GM18868 (cell line): ENCODE measurements at regions not wholly inside any gene's neighbourhood (a gene's known extent, or its start where the extent isn't known, plus 50 kb on each side); places are given as distances from the start of the nearest gene placed in this dataset.
"Not testable (repeated sequence)": the region's sequence is repeated elsewhere in the genome, so short reads cannot be mapped to it uniquely, and the experiment has no call there.

Experiments used
- ATAC-seq: cut with Tn5 transposase; IDR thresholded peaks from one replicate; pipeline ENCODE4 v1.9.1; 2021; ENCODE audit warnings: mild to moderate bottlenecking, moderate library complexity; ENCODE audit not compliant: unreplicated experiment

DNA sequence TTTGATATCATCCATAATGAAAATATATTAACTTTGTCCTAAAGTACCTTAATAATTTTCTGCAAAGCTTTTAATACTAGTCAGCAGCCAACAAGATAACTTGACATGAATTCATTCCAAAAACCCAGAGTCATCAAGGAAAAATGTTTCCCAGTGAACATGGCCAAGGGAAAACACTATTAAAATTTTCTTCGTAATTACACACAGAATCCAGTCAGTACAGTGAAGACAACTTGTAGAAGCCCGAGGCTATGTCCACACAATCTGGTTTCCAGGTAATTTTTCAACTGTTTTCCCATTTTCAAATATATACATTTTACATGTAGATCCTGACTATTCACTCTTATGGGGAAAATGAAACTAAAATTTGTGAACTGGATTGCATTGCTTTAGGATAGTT is 600.9 kb downstream of the CDH8 start:
- no peak for ATAC-seq

DNA sequence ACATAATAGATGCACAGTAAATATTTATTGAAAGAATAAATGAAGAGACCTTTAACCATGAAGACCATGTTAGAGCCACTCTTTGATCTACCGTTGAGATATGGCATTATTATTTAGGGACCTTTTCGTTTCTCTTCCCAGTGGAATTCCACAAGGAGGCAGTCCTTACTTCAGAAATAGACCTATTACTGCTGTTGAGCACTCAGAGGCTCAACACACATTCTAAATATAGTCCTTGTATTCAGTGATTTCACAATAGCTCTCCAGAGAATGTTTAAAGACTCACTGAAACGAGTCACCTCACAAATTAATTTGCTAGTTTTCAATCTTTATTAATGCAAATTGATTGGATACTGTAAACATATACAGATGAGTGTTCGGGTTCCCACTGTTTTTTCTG is 603.8 kb downstream of the CDH8 start:
- no peak for ATAC-seq

DNA sequence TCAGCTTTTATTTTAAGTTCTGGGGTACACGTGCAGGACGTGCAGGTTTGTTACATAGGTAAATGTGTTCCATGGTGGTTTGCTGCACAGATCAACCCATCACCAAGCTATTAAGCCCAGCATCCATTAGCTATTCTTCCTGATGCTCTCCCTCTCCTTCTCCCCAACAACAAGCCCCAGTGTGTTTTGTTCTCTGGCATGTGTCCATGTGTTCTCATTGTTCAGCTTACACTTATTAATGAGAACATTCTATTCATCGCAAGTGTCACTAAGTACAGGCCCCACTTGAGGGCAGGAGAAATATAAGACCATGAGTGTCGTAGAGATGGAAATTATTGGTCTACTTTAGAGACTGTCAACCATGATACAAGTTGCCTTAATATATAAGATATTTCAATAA is 615.1 kb downstream of the CDH8 start:
- ATAC-seq, result no peak

DNA sequence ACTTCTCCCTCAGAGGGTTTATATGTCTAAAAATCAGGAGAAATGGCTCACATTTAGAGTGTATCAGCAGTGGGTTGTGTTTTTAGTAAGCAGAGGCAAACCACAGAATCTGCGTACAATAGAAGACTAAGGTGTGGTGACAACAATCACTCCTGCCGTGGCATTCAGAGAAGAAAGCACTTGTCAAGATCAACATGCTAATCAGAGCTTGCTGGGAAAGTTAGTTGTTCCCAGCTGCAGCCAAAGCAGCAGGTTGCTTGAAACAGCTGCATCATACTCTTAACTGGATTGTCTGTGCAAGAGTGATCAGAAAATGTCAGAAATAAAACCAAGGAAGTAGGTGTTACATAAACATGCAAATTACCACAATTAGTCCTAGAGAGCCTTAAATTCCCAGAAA is 616.4 kb downstream of the CDH8 start:
- no peak for ATAC-seq

DNA sequence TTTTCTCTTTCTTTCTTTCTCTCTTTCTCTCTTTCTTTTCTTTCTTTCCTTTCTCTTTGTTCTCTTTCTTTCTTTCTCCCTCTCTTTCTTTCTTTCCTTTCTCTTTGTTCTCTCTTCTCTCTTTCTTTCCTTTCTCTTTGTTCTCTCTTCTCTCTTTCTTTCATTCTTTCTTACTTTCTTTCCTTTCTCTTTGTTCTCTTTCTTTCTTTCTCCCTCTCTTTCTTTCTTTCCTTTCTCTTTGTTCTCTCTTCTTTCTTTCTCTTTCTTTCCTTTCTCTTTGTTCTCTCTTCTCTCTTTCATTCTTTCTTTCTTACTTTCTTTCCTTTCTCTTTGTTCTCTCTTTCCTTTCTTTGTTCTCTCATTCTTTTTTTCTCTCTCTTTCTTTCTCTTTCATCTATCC is 617.4 kb downstream of the CDH8 start:
- ATAC-seq, result not testable (repeated sequence)

DNA sequence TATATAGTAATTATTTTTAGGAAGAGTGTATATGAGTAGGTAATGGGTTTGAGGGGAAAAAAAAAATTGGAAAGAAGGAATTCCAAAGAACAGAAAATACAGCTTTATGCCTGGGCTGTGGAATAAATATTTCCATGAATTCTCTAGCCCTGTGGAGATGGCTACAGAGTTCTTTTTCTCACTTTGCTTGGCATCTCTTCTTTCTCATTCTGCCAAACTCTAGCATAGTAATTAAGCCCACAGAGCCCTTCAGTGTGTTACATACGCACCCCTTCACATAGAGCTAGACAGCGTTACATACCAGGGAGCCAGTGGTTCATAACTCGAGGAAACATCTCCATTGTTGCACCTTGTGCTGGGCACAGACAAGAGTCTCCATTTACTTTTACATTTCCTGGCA is 621.1 kb downstream of the CDH8 start:
- no peak for ATAC-seq

DNA sequence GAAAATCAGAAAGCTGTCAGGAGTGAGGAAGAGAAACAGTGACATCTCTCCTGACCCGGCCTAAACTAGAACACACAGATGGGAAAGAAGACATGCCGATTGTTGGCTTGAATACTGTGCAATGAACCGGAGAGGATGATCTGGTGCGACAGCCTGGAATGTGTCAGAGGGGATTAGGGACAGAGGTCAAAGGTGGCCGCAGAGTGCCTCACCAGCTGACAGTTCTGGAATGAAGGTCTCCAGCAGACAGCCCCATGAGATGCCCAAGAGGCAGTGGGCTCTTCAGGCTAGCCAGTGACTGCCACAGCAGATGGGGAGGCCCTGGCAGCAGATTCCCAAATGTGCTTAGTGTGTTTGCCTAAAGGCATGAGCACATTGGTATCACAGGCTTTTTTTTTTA is 623.2 kb downstream of the CDH8 start:
- no peak for ATAC-seq

DNA sequence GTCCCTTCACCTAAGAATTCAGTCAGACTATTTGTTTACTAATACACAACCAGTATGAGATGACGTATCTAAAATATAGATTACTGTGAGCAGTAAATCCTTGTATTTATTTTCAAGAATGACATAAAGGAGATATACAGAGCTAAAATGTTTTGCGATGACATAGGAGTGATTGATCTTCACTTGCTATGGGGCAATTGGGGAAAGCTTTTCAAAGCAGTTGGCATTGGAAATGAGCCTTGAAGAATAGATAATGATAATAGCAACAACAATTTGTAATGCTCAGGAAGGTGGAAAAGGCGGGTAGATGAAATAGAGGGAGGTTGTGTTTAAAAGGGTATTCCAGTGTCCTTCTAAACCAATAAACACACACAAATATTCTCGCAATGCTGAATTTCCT is 623.7 kb downstream of the CDH8 start:
- no peak for ATAC-seq

DNA sequence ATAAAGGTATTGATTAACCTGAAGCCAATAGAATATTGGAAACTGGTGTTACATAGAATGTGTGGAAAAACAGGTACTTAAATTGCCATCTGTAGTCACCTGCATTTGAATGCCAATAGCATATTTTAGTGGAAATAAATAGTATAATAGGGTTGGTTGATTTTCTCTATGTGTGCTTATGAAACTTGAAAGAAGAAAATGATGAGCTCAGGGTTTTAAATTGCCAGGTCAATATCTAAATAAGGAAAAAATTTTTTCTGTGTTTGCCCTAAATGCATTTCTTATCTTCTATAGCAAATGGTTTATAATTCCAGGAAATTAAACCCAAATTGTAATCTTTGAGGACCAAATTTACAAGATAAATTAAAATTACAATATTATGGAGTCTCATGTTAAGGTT is 626.6 kb downstream of the CDH8 start:
- ATAC-seq, result no peak

DNA sequence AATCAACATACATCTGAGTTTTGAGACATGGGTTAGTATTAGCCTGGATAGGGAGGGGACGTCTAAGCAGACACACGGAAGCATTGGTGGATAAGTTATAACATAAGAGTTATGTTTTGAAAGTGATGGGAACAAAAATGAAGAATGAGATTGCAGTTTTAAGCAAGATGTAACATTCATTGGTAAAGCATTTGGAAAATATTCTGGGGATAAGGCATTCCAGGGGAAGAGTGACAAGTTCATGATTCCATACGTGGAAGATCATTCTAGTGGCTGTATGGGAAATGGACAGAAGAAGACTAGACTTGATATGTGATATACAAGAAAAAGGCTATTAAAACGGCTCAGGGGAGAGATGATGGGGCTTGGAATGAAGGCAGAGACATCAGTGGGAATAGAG is 632.9 kb downstream of the CDH8 start:
- no peak for ATAC-seq

DNA sequence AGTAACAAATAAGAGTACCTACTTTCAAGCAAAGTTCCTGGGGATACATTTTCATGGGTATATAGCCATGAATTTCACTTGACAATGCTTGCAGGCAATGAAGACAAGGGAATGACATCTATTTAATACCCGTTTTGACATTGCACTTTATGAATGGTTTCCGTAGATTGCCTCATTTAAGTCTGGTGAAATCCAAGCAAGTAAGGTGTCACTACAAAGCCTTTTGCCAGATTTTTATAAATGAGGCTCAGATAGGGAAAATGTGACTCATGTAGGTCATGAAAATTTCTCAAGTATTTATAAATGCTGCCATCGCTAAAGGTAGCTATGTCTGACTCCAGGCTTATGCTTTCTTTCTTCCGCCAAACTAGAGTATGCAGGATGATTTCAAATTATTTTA is 644.3 kb downstream of the CDH8 start:
- no peak for ATAC-seq

DNA sequence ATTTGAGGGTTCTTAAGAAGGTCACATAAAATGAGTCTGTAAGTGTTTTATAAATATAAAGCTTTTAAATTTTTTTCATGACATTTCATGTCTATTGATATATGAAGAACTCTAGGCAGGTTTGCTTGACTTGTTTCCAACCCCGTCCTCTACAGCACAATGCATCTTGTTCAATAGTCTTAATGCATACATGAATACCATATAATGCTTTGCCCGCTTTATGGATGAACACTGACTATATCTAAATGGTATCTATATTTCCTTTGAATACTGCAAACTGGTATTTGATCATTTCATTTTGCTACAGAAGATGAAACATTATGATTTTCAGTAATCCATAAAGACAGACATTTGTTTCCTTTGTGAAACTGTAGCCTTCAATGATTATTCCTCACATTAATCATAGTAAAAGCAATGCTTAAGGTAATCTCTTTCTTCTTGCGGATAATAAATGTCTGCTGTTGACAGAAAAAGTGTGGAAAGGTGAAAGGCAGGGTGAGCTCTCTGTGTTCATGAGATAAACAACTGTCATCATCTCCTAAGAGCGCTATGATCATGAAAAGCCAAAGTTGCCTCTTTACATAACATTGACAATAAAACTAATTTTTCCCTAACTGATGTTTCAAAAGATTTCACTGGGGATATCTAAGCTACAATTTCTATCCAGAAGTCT is 645.1 kb downstream of the CDH8 start:
- ATAC-seq, result no peak

DNA sequence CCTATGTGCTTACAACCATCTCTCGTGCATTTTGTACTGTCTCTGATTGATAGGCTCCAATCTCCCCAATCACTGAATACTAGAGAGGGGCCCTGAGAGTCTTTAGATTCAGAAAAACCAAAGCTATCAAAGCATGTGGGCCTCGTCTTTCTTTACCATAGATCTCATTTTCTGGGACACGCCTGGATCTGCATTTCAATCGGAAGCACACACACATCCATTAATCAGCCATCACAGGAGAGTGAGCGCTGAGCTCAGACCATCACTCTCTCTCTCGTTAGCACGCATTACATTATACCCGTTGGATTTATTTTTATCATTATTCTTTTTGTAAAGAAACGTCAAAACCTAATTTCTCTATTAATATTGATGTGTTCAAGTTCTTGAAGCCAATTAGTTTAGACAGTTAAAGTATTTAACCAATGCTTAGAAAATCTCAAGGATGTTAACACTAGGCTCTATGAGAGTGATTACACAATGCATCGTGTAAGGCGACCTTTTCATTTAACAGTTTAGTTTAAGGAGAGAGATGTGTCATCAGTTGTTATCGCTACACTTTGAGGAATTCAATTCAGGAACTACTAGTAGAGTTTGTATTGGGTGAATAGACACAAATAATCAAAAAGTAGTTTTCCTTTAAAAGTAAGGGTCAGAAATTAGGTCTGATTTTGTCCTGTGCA is 650.7 kb downstream of the CDH8 start:
- ATAC-seq, result no peak

DNA sequence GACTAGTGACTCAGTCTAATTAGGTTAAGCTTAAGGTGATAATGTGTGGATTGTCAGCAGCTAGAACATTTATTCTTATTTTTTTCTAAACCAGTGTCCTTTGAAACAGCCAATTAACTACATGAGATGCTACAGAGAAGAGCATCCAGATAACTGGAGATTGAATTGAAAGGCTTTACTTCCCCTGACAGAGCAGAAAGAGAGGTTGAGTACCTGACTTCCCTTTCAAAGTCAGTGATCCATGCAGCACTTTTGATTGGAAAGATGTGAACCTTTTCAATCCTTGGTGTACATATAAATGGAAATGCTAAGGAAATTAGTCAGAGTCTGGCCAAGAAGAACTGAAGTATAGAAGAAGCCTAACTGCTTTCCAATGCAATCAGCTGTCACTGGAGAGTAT is 653.8 kb downstream of the CDH8 start:
- ATAC-seq, result no peak

DNA sequence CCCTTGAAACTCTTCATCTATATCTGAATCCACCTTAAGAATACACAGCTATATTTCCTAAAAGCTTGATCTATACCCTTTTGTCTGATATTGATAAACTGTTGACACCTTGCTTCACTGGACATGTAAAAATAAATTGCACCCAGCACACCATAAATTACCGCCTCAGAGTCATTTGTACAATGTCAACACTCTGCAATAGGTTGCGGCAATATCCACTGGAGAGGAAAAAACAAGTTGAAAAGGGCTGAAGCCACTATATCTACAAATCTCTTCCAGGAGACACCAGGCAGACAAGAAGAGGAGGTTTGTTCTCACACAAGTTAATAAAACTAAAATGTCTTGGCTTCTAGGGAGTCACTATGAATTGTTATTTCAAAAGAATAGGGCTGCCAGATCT is 656.9 kb downstream of the CDH8 start:
- no peak for ATAC-seq

DNA sequence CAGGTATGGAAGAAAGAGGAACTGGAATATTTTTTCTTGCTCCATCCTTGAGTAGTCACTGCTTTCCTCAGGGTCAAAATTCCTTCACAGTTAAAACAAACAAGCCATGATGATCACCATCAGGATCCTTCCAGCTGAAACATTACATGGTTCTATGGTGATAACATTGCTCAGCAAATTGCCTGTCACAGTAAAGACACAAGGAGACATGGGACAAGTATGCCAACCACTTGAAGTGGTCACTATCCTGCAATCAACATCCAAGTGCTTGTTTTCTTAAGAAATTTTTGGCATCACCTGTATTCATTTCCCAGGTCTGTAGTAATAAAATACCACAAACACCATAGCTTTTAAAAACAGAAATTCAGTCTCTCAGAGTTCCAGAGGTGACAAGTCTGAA is 662.2 kb downstream of the CDH8 start:
- ATAC-seq, result no peak

DNA sequence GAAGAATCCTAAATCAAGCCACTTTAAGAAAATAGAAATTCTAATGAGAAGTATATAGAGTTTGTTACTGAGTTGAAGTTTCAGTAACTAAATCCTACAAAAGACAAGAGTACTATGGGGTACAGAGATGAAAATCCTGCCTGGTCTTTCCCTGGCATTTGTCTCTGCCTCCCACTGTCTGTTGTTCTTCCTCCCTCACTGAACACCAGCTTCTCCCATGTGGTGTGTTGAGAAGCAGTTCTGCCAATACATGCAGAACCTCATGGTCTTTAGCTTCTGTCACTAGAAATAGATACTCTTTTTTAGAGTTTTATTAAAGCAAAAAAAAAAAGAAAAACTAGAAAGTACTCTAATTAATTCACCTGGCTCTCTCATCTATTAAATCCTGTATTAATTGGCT is 664.4 kb downstream of the CDH8 start:
- ATAC-seq, result no peak

DNA sequence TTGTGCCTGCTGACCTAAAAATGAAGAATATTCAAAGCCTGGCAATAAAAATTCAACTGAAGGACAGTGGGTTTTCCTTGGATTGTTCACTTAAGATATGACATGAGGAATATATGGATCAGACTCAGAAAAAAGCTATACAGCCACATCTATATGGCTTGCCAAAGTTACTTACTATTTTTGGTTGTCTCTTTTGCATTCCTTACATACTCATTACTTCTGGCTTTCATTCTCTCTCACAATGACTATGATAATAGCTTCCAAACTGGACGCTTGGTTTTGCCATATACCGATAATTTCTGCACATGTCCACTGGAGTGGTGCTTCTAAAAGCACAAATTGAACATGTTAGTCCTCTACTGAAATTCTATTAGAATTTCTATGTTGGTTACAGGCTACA is 664.9 kb downstream of the CDH8 start:
- ATAC-seq, result no peak

DNA sequence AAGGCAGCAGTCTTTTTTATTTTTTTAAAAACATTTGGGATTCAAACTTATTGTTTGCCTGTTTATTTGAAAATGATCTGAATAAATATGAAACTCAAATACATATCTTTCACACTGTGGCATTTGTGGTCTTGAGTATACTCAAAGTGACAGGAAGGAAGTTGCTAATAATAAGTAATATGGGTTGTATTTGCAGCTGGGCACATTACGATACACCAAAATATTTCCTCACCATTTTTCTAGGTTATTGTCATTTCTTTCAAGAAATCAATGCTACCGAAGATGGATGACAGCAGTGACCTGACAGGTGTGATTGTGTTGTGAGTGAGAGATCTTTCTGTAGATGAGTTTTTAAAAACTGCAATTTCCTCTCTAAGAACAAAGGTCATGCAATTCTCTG is 665.7 kb downstream of the CDH8 start:
- no peak for ATAC-seq

DNA sequence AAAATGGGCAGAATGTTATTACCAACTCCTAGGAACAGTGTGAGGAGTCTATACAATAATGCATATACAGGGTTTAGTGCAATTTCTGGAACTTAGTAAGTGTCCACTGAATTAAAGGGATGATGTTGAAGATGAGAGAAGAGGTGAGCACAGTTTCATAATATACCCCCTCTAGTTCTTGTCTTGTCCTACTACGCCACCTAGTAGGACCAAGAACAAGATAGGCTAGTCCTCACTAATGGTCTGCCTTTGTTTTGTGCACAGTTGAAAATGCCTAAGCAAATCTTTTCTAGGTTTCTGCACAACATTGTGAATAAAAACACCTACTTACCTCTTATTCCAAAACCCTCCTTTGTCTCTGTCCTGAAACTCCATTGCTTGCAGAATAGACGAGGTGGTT is 670.2 kb downstream of the CDH8 start:
- ATAC-seq, result no peak

DNA sequence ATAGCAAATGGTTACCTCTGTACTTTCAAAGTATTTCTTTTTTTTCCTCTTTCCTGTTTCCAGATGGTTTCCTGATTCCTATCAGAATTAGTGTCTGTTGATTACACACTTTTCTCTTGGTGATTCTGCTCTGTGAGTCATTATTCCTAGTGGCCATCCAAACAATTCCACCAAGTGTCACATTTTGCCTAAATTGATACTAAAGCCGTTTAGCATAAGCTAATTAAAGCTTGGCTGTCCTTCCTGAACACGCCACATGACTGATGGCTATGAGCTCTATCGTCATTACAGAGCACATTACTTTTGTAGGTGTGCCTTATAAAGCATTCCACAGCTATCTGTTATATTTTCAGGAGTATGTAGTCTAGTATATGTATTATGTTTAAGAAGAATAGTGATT is 671.2 kb downstream of the CDH8 start:
- no peak for ATAC-seq

DNA sequence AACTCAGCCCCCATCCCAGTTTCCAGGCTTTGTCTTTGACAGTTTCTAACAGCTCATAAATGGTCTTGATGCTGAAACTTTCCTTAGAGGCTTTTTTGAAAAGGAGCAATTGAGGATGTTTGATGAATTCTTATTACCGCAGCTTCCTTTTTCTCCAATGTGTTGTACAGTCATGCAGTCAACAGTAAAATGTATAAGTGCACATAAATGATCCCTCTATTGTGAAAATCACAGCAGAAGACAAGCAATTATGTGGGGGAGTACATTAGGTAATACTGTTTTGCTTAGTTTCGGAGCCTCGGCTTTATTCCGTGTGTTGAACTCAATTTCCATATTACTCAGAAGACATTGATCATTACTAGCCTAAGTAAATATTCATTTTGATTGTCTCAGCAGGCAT is 673.7 kb downstream of the CDH8 start:
- no peak for ATAC-seq

DNA sequence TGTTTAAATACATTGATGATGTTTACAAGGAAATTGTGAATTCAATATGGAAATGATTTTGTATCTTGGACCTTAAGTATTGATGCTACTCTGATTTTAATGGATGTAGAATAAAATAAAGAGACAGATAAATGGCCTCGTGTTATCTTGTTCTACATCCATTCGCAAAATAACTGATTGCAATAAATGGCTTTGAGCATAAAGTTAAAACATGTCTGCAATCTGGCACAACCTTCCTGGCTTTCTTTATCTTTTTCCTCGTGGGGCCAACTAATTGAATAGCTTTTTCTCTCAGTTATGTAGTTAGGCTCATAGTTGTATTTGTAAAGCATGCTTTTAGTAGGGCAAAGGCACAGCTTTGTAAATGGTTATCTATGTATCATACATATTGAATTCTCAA is 691.4 kb downstream of the CDH8 start:
- no peak for ATAC-seq
